GM19043 (cell line): ENCODE measurements at regions not wholly inside any gene's neighbourhood (a gene's known extent, or its start where the extent isn't known, plus 50 kb on each side); places are given as distances from the start of the nearest gene placed in this dataset.
"Not testable (repeated sequence)": the region's sequence is repeated elsewhere in the genome, so short reads cannot be mapped to it uniquely, and the experiment has no call there.

Experiments used
- ATAC-seq: cut with Tn5 transposase; IDR thresholded peaks from one replicate; pipeline ENCODE4 v1.9.1; 2021; ENCODE audit warnings: low read depth; ENCODE audit not compliant: unreplicated experiment

DNA sequence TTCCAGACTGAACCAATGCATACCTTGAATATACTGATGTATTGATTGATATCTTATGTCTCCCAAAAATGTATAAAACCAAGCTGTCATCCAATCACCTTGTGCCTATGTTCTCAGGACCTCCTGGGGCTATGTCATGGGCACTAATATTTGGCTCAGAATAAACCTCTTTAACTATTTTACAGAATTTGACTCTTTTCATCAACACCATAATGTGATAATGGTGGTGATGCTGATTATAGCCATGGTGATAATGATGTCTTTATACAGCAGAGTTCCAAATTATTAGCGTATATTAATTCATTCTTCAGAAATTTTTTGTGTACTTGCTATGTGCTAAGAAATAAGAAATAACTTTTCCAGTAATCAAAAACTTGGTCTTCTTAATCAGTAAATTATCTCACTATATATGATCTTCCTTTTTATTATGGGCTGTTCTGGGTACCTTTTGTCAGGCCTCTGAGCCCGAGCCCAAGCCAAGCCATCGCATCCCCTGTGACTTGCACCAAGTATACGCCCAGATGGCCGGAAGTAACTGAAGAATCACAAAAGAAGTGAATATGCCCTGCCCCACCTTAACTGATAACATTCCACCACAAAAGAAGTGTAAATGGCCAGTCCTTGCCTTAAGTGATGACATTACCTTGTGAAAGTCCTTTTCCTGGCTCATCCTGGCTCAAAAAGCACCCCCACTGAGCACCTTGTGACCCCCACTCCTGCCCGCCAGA, 496.2 kb upstream of the MMS22L start:
- ATAC-seq = not testable (repeated sequence)

DNA sequence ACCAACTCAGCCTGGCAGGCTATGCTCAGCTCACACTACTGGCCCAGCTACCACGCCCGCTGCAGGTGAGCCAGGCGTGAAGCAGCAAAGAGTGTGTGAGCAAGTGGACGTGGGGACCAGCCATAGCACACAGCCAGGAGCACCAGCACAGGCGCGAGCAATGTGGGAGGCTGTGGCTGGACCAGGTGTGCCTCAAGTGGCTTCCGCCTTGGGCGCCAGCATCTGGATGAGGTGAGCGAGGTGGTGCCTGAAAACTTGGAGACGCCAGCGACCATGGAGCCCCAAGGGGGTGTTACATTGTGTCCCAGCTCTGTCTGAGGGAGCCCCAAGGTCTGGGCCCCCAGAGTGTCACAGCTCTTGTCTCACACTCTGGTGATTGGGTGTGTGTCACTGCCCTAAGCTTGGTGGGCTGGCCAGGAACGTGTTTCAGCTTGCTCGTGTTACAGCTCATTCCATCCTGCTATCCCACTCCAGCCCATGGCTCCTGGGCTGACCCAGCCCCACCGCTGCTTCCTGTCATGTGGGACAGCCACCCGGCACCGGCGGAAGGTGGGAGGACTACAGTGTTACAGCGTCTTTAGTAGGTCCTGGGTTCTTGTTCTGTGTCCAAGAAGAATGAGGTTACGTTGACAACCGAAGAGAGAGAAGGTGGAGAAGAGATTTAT, 508.0 kb upstream of the MMS22L start:
- ATAC-seq = no peak

- no peak for ATAC-seq
These were observed 522.6 kb upstream of the MMS22L start for GRCh38 chr6:97805596-97805995.

DNA sequence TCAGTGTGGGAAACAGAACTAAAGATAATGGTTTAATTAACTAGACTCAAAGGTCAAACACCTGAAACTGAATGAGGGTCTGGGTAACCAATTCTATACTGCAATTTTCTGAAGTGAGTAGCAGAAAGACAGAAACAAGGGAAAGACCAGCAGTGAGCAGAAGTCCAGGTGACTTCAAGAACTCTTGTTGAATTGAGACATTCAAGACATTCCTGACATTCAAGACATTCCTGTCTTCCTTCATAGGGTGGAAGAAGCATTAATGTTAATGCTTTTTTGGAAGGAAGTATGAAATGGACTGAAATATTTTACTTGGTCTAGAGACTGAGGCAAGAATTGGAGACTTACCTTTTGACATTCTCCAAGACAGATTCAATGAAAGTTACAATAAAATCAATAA, 529.9 kb upstream of the MMS22L start:
- ATAC-seq = no peak

DNA sequence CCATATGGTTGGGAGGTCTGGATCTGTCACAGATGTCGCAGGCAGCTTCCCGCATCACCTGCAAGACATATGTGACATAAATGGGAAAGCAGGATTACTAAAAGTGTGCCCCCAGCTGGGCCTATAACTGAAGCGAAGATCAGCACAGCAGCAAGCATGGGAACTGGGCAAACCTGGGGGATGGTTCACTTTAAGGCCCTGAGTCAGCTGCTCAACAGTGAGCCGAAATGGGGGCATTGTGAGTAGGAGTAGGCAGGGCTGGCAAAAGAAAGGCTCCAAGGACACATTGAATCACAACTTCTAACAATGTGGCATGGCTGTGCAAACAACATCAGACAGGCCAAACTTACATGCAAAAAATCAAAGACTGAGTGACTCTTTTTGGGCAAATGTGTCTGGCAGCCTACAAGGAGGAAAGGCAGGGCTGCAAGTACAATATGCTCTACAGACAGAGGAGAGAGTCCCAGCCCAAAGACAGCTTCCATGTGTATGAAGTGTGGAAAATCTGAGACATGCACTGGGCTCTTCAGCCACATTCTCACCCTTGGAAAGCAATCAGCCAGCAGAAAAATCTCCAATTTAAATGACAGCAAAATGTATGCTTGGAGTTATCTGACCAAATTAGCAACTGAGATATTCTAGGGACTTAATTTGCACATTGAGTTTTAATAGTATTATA, 531.0 kb upstream of the MMS22L start:
- ATAC-seq = no peak

DNA sequence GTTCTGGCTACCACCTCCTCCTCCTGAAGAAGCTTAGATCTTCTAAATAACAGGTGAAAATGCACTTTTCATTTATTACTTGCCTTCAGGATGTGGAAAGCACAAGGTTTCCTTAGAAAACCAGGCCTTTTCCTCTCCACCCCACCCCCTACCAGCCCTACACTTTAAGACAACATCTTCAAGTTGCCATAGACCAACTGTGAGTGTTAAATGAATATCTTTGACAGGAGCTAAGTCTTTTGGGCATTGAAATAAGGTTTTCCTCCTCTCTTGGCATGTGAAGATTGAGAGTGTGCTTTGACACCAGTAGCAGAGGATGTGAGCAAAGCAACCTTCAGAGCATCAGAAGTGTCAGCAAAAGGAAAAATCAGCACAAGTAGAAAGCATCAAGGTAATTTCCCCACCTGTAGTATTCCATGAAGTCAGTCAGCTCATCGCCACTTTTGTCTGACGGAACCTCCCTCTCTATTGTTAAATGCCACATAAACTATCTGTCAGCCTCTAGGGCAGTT, 532.3 kb upstream of the MMS22L start:
- no peak for ATAC-seq

DNA sequence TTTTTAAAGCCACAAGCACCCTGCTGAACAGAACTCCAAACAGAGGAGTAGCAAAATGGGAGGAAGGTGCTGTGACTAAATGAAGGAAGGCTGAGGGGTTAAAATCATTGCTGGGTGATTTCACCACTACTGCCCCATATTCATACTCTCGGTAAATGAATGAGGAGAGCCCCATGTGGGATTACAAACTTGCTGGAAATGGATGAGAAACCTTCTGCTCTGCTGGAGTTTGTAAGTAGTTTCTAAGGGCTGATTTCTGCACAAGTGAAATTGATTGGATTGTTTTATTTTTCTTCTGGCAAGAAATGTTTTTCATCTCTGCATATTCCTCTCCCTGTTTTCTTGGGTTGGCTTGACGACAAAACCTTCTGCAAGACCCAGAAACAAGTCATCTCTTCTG, 533.5 kb upstream of the MMS22L start:
- ATAC-seq = no peak

DNA sequence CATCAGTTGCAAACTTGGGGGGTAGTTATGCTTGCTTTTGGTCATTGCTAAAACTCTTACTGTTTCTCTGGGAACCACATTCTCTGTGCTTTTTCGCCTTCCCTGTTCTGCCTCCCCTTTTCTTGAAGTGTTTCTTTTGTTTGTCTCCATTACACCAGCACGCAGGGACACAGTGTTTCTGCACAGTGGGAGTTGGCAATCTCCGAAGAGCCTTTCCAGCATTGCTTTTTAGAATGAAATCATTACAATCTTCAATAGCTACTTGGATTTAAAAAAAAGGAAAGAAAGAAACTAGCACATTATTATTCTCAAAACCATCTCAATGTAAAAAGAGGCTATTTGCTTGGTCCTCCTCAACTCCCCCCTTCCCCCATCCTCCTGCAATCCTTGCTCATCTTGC, 536.7 kb upstream of the MMS22L start:
- ATAC-seq = no peak

GRCh38 chr6:97820400-97820799, 537.4 kb upstream of the MMS22L start:
- no peak for ATAC-seq

- no peak for ATAC-seq
These were observed 539.6 kb upstream of the MMS22L start for GRCh38 chr6:97822632-97823031.

DNA sequence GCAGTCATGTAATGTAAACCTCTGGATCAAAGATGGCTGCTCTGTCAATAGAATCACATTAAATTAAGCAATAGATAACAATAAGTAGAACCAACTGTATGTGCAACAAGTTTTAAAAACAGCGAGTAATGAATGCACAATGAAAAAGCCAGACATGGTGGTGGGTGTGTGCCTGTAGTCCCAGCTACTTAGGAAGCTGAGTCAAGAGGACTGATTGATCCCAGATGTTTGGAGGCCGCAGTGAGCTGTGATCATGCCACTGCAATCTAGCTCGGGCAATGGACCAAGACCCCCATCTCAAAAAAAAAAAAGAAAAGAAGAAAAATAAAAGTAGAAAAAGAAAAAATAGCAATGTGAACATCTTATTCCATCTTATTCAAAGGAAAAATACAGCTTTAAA, 558.7 kb upstream of the MMS22L start:
- ATAC-seq = no peak

- ATAC-seq = no peak
These were observed 559.5 kb upstream of the MMS22L start for GRCh38 chr6:97842521-97842920.

- ATAC-seq = no peak
These were observed 566.4 kb upstream of the MMS22L start for GRCh38 chr6:97849390-97849789.

GRCh38 chr6:97850458-97851212, 567.6 kb upstream of the MMS22L start:
- ATAC-seq = no peak

DNA sequence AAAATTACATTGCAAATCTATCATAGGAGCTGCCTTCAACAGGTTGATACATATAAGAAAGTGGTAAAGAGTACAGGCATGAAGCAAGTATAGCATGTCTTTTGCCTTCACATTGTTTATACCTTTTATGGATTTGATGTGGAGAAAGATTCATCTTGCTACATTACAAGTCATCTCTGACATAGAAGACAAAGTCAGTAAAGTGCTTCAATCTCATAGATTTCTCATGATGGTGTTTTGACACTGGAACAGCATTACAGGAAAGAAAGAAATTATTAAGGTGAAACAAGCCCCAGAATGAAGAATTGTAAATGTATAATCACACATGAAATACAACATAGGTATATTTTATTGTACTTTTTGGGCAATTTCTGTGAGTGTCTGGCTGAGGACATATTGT, 580.7 kb upstream of the MMS22L start:
- ATAC-seq = no peak

GRCh38 chr6:97864366-97864765, 581.4 kb upstream of the MMS22L start:
- no peak for ATAC-seq

GRCh38 chr6:97864826-97865225, 581.8 kb upstream of the MMS22L start:
- no peak for ATAC-seq

GRCh38 chr6:97865612-97866011, 582.6 kb upstream of the MMS22L start:
- ATAC-seq = no peak

GRCh38 chr6:97866616-97867015, 583.6 kb upstream of the MMS22L start:
- no peak for ATAC-seq

- no peak for ATAC-seq
These were observed 584.2 kb upstream of the MMS22L start for GRCh38 chr6:97867177-97867576.

- ATAC-seq = no peak
These were observed 587.3 kb upstream of the MMS22L start for GRCh38 chr6:97870273-97870672.
